Gastrocnemius medialis (tissue), 4 donors: ENCODE measurements at regions not wholly inside any gene's neighbourhood (a gene's known extent, or its start where the extent isn't known, plus 50 kb on each side); places are given as distances from the start of the nearest gene placed in this dataset.

ENCODE experiments used
- CTCF ChIP-seq, 5 experiments: fragments of 450-650 bp in 3 of 5; fragments of 200-600 bp in 2 of 5; sonication (generic) in 2 of 5; IDR thresholded peaks in 4 of 5; conservative IDR thresholded peaks in 1 of 5; 1 replicate in 4 of 5; 2 replicates in 1 of 5; pipeline ENCODE4 v1.5.1; 2016 to 2019; ENCODE audit warnings: antibody characterized with exemption in 5 of 5, mild to moderate bottlenecking in 3 of 5, moderate library complexity in 3 of 5
- POLR2A ChIP-seq, 2 donors: fragments of 450-650 bp; IDR thresholded peaks; one replicate each; pipeline ENCODE4 v1.6.1; 2017; ENCODE audit warnings: antibody characterized with exemption in 2 of 2, mild to moderate bottlenecking in 2 of 2, moderate library complexity in 2 of 2

GRCh38 chr15:67917037-67917436 is 77.2 kb upstream of the RNU6-1 start:
- TF ChIP-seq CTCF (IDR thresholded peaks at IDR 0.05 in 4 of 5, conservative IDR thresholded peaks at IDR 0.05 in 1 of 5) (peak in 1 of 5 experiments; percentile 17), POLR2A (IDR thresholded peaks at IDR 0.05) (no peak)
